Ectodermal cell (in vitro differentiated cells): ENCODE measurements at regions not wholly inside any gene's neighbourhood (a gene's known extent, or its start where the extent isn't known, plus 50 kb on each side); places are given as distances from the start of the nearest gene placed in this dataset.

Source experiments
- H3K27ac ChIP-seq: 2 replicates; pipeline ENCODE4 v1.7.0; 2013; ENCODE audit warnings: mild to moderate bottlenecking, low read depth, low read length; ENCODE audit not compliant: insufficient read depth, poor library complexity, severe bottlenecking
- H3K27me3 ChIP-seq: 2 replicates; pipeline ENCODE4 v1.7.0; 2013; ENCODE audit warnings: mild to moderate bottlenecking, low read length; ENCODE audit not compliant: insufficient read depth, control insufficient read depth, poor library complexity, severe bottlenecking
- H3K36me3 ChIP-seq: one replicate; pipeline ENCODE4 v1.7.0; 2013; ENCODE audit warnings: low read length; ENCODE audit not compliant: control insufficient read depth, insufficient read depth
- H3K4me1 ChIP-seq: one replicate; pipeline ENCODE4 v1.7.0; 2013; ENCODE audit warnings: low read length; ENCODE audit not compliant: control insufficient read depth, insufficient read depth
- H3K4me3 ChIP-seq: 2 replicates; pipeline ENCODE4 v1.7.0; 2013; ENCODE audit warnings: low read depth, low read length, control low read depth; ENCODE audit not compliant: insufficient read depth
- H3K9me3 ChIP-seq: 2 replicates; pipeline ENCODE4 v1.7.0; 2013; ENCODE audit warnings: mild to moderate bottlenecking, low read length, moderate library complexity; ENCODE audit not compliant: control insufficient read depth
- WGBS, 2 experiments: methylation state at CpG; one replicate each; pipeline ENCODE4 v1.1.7; 2013; ENCODE audit warnings: missing lambda C conversion rate in 2 of 2; 5-methylcytosine and 5-hydroxymethylcytosine counted together

DNA sequence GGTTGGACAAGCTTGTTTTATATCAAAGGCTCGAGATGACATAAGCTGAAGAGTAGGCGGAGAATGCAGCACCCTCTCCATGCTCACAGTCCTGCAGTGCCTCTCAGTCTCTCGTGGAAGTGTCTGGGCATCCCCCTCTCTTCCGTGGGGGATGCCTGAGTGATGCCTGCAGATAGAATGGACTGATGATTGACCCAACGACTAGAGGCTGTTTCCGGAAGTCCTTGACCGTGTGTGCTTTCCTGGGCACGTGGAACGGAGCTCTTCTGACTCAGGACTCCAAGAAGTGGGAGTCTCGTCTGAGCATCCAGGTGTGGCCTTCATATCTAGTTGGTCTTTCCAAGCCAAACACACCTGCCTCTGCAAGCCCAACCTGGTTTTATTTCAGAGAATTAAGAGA lies 241.8 kb upstream of the IRX2 start:
- WGBS, 2 experiments = 88 to 89% methylated on average over 10 of the region's 10 CpGs
- H3K9me3 ChIP-seq = no peaks in the 10 kb centered on the region
- peaks cover 7% of the 10 kb centered on the region for H3K4me1 ChIP-seq
- no peaks in the 10 kb centered on the region for H3K36me3 ChIP-seq
- no peaks in the 10 kb centered on the region for H3K27me3 ChIP-seq
- H3K27ac ChIP-seq = no peak overlapping the region
- no peak overlapping the region for H3K4me3 ChIP-seq

DNA sequence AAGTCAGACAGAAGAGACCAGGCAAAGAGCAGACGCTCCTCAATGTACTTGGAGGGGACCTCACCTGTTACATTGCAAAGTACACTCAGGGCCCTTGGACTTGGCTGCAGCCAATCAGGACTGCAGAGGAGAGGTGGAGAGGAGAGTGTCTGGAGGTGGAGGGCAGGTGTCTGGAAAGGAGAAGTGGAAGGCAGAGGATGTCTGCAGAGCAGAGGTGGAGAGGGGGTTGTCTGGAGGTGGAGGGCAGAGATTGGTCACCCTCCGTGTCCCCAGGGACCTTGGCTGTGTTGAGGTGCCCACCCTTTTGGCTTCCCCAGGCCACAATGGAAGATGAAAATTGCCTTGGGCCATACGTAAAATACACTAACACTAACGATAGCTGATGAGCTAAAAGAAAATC lies 241.3 kb upstream of the IRX2 start:
- H3K36me3 ChIP-seq = no peaks in the 10 kb centered on the region
- peaks cover 5% of the 10 kb centered on the region for H3K4me1 ChIP-seq
- H3K27ac ChIP-seq = no peak overlapping the region
- WGBS, 2 experiments = 93 to 95% methylated on average over 4 of the region's 4 CpGs
- H3K9me3 ChIP-seq = no peaks in the 10 kb centered on the region
- H3K27me3 ChIP-seq = no peaks in the 10 kb centered on the region
- H3K4me3 ChIP-seq = no peak overlapping the region

DNA sequence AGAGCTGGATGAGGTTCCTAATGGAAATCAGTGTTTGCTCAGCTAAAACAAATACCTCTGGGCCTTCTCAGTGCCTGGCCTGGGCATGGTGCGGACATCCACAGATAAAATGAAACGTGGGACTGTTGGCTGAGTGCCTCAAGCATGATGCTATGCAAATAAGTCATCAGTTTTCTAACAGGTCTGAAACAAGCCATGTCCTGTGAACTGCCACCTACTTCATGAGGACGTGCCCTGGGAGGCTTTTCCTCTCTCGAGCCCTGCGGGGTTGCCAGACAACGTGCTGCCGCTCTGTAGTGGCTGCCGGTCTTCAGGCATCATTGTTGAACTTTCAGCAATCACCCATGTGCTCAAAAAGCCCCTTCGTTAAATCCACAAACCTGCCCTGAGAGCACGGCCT lies 240.4 kb upstream of the IRX2 start:
- Histone ChIP-seq H3K36me3 (no peaks in the 10 kb centered on the region), H3K4me1 (no peaks in the 10 kb centered on the region), H3K27me3 (no peaks in the 10 kb centered on the region), H3K9me3 (no peaks in the 10 kb centered on the region), H3K4me3 (no peak overlapping the region), H3K27ac (no peak overlapping the region)
- WGBS, 2 experiments = 87 to 91% methylated on average over 10 of the region's 10 CpGs

DNA sequence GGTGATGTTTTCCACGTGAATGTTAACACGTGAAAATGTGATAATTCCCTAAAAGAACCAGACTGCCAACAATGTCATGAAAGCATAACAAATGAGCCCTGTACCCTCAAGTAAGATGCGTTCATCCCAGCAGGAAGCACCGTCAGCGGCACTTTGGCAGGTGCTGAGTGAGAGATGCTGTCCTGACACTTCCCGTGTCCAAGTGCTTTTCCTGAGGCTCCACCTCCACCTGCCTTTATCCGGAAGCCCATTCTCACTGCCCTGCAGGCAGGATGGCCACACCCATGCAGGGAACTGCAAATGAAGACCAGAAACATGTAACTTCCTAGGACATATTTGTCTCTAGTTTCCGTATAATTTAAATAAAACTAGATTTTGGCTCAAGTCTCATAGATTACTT lies 238.0 kb upstream of the IRX2 start:
- 72% methylated on average over 8 of the region's 8 CpGs for WGBS, 2 experiments
- Histone ChIP-seq H3K27me3 (no peaks in the 10 kb centered on the region), H3K4me1 (no peaks in the 10 kb centered on the region), H3K36me3 (no peaks in the 10 kb centered on the region), H3K27ac (no peak overlapping the region), H3K4me3 (no peak overlapping the region), H3K9me3 (no peaks in the 10 kb centered on the region)

DNA sequence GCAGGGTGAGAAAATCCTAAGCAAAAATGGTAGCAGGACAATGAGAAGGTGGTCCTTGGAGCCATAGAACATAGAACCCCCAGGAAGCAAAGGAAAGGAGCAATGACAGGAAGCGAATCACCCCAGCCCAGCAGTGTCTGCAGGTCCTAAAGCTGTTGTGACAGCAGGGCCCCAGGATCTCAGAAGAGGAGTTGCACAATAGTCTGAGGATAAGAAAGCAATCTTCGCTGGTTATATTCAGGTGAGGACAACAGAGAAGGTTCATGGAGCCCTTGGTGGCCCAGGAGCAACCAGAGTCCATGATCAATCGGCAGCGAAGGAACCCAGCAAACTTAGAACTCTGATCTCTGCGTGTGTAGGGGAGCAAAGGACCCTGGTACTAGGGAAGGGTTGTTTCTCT lies 234.8 kb upstream of the IRX2 start:
- WGBS, 2 experiments = 91 to 93% methylated on average over 5 of the region's 5 CpGs
- no peaks in the 10 kb centered on the region for H3K27me3 ChIP-seq
- no peaks in the 10 kb centered on the region for H3K36me3 ChIP-seq
- H3K4me3 ChIP-seq = no peak overlapping the region
- no peaks in the 10 kb centered on the region for H3K4me1 ChIP-seq
- no peak overlapping the region for H3K27ac ChIP-seq
- H3K9me3 ChIP-seq = no peaks in the 10 kb centered on the region

DNA sequence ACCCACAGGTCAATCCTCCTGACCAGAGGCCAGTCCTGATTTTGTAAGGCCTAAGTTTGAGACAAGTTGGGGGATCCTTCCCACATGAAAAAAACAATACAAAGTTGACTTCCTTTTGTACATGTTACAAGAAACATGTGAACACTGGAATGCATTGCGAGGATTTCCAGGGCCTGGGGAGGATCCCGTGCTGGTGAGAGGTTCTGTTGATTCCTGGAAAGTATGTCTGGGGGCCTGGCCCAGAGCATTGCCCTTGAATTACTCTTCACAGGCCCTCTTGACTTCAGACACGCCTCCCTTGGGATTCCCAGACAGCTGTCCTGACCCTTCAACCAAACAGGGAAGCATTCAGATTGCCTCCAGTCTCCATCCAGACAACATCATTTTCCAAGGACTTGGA lies 234.2 kb upstream of the IRX2 start:
- Histone ChIP-seq H3K36me3 (no peaks in the 10 kb centered on the region), H3K27me3 (no peaks in the 10 kb centered on the region), H3K9me3 (no peaks in the 10 kb centered on the region), H3K27ac (no peak overlapping the region), H3K4me1 (no peaks in the 10 kb centered on the region), H3K4me3 (no peak overlapping the region)
- WGBS, 2 experiments = 93% methylated on average over 3 of the region's 3 CpGs

DNA sequence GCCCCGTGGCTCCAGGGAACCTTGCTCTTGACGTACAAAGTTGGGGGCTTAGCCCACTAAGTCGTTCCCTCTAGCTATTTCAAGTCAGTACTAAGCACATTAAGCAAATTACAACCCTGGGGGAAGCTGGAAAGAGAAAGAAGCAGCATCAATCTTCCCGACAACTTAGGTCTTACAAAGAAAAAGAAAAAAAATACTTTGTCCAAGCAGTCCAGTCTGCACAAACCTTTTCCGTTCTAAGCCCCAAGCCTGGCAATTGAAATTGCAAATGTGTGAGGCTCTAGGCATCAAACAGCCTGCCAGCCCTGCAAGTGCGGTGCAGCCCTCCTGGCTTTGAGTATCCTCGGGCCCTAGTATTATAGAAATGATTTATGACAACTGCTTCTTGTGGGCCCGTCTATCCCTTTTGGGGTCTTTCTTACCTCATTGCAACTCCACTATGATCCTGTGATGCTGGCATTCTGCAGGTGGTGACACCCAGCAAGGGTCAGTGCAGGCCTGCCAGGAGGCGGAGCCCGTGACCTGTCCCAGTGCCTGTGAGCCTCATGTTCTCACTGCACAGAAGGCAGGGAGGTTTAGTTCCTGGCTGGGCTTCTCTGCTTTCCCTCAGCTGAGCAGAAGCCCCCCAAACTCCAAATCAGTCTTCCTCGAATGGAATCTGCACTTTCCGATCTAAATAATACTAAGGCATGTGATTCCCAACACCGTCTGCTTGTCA lies 232.3 kb upstream of the IRX2 start:
- Histone ChIP-seq H3K4me1 (no peaks in the 10 kb centered on the region), H3K36me3 (no peaks in the 10 kb centered on the region), H3K9me3 (no peaks in the 10 kb centered on the region), H3K27me3 (no peaks in the 10 kb centered on the region), H3K27ac (no peak overlapping the region), H3K4me3 (no peak overlapping the region)
- WGBS, 2 experiments = 87 to 90% methylated on average over 13 of the region's 13 CpGs

DNA sequence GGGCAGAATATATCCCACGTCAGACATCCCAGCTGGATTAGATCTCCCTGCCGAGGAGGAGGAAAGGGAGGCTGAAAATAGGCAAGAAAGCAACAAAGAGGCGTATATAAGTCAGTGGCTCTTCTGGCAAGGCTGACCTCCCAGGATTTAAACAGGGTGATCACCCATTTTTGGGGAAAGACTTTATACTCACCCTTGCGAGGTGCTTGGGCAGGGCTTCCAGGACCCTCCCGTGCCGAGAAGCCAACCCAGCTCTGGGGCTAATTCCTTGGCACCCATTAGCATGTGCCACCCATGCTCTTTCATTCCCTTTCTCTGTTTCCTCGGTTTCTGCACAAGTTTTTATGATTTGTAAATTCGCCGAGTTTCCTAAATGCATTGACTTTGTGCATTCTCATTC lies 230.2 kb upstream of the IRX2 start:
- no peak overlapping the region for H3K27ac ChIP-seq
- whole genome bisulfite sequencing, 2 experiments = 94 to 97% methylated on average over 9 of the region's 9 CpGs

DNA sequence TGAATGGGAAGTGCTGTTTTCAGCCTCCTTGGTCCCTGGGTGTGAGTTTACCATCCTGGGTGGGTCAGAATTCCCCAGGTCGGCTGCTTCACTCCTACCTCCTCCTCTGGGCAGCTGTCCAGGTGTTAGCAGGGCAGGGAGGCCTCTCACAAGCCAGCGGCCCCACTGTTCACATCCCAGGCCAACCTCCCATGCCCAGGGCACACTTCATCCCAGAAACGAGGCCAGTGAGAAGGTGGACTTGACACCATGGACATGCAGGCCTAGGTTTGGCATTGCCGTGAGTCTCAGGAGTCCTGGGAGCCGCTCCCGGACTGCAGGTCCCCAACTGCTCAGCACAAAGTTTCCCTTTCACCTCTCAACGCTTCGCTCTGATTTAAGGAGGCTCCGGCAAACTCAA lies 229.6 kb upstream of the IRX2 start:
- Histone ChIP-seq H3K4me1 (no peaks in the 10 kb centered on the region), H3K4me3 (no peak overlapping the region), H3K9me3 (no peaks in the 10 kb centered on the region), H3K27me3 (no peaks in the 10 kb centered on the region), H3K27ac (no peak overlapping the region), H3K36me3 (no peaks in the 10 kb centered on the region)
- 94 to 95% methylated on average over 9 of the region's 9 CpGs for WGBS, 2 experiments

More for the DNA sequence above, 230.2 kb upstream of the IRX2 start:
- Histone ChIP-seq H3K4me1 (no peaks in the 10 kb centered on the region), H3K4me3 (no peak overlapping the region), H3K27me3 (no peaks in the 10 kb centered on the region), H3K9me3 (no peaks in the 10 kb centered on the region), H3K36me3 (no peaks in the 10 kb centered on the region)

DNA sequence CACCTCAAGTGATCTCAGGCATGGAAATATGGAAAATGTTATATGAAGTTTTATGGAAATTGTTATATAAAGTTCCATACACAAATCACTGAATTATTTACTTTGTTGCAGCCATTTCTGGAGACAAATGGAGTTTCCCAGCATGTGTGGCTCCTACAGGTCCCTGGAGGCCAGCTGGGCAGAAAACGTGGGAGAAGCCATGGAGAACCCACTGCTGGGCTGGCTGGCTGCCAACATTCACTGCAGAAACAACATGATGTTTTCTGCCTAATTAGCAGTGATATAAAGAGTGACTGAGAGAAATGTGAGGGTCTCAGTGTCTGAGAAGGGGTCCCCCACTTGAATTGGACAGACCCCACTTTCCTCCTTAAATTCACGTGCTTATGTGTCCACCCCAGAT lies 208.8 kb upstream of the IRX2 start:
- H3K9me3 ChIP-seq = no peaks in the 10 kb centered on the region
- no peaks in the 10 kb centered on the region for H3K4me1 ChIP-seq
- H3K27ac ChIP-seq = no peak overlapping the region
- WGBS, 2 experiments = 96 to 98% methylated on average over 2 of the region's 2 CpGs
- H3K27me3 ChIP-seq = no peaks in the 10 kb centered on the region
- H3K36me3 ChIP-seq = no peaks in the 10 kb centered on the region
- H3K4me3 ChIP-seq = no peak overlapping the region

DNA sequence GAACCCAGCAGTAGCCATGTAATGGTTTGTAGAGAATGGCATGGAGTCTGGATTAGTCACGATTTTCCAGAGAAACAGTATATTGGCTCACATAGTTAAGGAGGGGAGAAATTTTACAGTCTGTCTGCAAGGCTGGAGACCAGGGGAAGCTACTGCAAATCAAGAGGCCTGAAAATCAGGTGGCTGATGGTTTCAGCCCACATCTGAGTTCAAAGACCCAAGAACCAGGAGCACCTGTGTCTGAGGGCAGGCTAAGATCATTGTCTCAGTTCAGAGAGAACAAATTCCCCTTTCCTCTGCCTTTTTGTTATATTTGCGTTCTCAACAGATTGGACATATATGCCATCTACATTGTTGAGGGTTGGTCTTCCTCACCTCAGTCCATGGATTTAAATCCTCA lies 207.5 kb upstream of the IRX2 start:
- Histone ChIP-seq H3K36me3 (no peaks in the 10 kb centered on the region), H3K9me3 (no peaks in the 10 kb centered on the region), H3K4me3 (no peak overlapping the region), H3K4me1 (no peaks in the 10 kb centered on the region), H3K27ac (no peak overlapping the region), H3K27me3 (no peaks in the 10 kb centered on the region)
- whole genome bisulfite sequencing, 2 experiments = 89 to 96% methylated on average over 2 of the region's 2 CpGs
